ENCODE measurements at regions not wholly inside any gene's neighbourhood (a gene's known extent, or its start where the extent isn't known, plus 50 kb on each side); places are given as distances from the start of the nearest gene placed in this dataset.

GRCh38 chr3:127036209-127037020 is 53.5 kb downstream of the PLXNA1 start:
- TF ChIP-seq POLR2A (IDR thresholded peaks at IDR 0.05) (no peak), CTCF (IDR thresholded peaks at IDR 0.05) (no peak)

Data from body of pancreas (tissue), 4 donors.